HepG2 (cell line): ENCODE measurements at regions not wholly inside any gene's neighbourhood (a gene's known extent, or its start where the extent isn't known, plus 50 kb on each side); places are given as distances from the start of the nearest gene placed in this dataset.

Experiments
- AKAP8 ChIP-seq: sonication (generic); formaldehyde crosslinking; IDR thresholded peaks from 2 replicates; pipeline ENCODE4 v1.5.1; 2020; ENCODE audit warnings: mild to moderate bottlenecking, missing genetic modification reagents
- NFYC ChIP-seq: IDR thresholded peaks from 2 replicates; pipeline ENCODE4 v1.6.1; 2016; ENCODE audit warnings: missing genetic modification reagents, missing compliant biosample characterization
- SAP130 ChIP-seq: IDR thresholded peaks from 2 replicates; pipeline ENCODE4 v1.6.1; 2016; ENCODE audit warnings: low read depth
- SMARCE1 ChIP-seq: fragments of 450-650 bp; IDR thresholded peaks from 2 replicates; pipeline ENCODE4 v1.6.1; 2017; ENCODE audit warnings: borderline replicate concordance
- SOX6 ChIP-seq, 2 experiments: fragments of 450-650 bp in 1 of 2; sonication (generic) in 1 of 2; formaldehyde crosslinking in 1 of 2; IDR thresholded peaks; 2 replicates each; pipeline versions ENCODE4 v1.4.0 to v1.6.1; 2017 to 2020; ENCODE audit warnings: antibody characterized with exemption in 1 of 2, mild to moderate bottlenecking in 1 of 2, missing genetic modification reagents in 1 of 2
- STAT6 ChIP-seq: sonication (generic); formaldehyde crosslinking; IDR thresholded peaks from 2 replicates; pipeline ENCODE4 v1.4.0; 2020; ENCODE audit warnings: missing genetic modification reagents, mild to moderate bottlenecking, borderline replicate concordance
- ZNF75D ChIP-seq: sonication (generic); formaldehyde crosslinking; IDR thresholded peaks from 2 replicates; pipeline ENCODE4 v1.8.1; 2023; ENCODE audit warnings: missing genetic modification reagents, mild to moderate bottlenecking, borderline replicate concordance
- TF ChIP-seq, protein P1 (sequence below): sonication (generic); formaldehyde crosslinking; IDR thresholded peaks from 2 replicates; pipeline ENCODE4 v1.5.0; 2020; ENCODE audit warnings: mild to moderate bottlenecking, missing genetic modification reagents

GRCh38 chr11:86132667-86133249, 63.9 kb upstream of the PICALM start (continued):
- TF ChIP-seq NFYC (CRISPR knock-in tag) (no peak), SMARCE1 (no peak), ZNF75D (CRISPR knock-in tag) (no peak), SAP130 (CRISPR knock-in tag) (no peak), AKAP8 (no peak), STAT6 (CRISPR knock-in tag) (no peak), SOX6 (IDR thresholded peaks at IDR 0.05) (no peak), SOX6 (CRISPR knock-in tag; IDR thresholded peaks at IDR 0.05) (peak; percentile 26; the same call in 1 of the 2 replicates)
- TF ChIP-seq, protein P1, sequence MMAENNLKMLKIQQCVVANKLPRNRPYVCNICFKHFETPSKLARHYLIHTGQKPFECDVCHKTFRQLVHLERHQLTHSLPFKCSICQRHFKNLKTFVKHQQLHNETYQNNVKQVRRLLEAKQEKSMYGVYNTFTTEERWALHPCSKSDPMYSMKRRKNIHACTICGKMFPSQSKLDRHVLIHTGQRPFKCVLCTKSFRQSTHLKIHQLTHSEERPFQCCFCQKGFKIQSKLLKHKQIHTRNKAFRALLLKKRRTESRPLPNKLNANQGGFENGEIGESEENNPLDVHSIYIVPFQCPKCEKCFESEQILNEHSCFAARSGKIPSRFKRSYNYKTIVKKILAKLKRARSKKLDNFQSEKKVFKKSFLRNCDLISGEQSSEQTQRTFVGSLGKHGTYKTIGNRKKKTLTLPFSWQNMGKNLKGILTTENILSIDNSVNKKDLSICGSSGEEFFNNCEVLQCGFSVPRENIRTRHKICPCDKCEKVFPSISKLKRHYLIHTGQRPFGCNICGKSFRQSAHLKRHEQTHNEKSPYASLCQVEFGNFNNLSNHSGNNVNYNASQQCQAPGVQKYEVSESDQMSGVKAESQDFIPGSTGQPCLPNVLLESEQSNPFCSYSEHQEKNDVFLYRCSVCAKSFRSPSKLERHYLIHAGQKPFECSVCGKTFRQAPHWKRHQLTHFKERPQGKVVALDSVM (CRISPR knock-in tag): peak; percentile 75
- TF ChIP-seq, all 625 proteins: peak for 5
